NT2/D1 (cell line): ENCODE measurements at regions not wholly inside any gene's neighbourhood (a gene's known extent, or its start where the extent isn't known, plus 50 kb on each side); places are given as distances from the start of the nearest gene placed in this dataset.

Source experiments
- SUZ12 ChIP-seq: IDR thresholded peaks from 2 replicates; pipeline ENCODE4 v1.6.1; 2011; ENCODE audit not compliant: insufficient read length, insufficient read depth; ENCODE audit errors: extremely low read depth
- YY1 ChIP-seq: IDR thresholded peaks from 2 replicates; pipeline ENCODE4 v1.6.1; 2011; ENCODE audit not compliant: insufficient read length, insufficient read depth
- ZNF274 ChIP-seq: IDR thresholded peaks from 2 replicates; pipeline ENCODE4 v1.6.1; 2011; ENCODE audit warnings: mild to moderate bottlenecking, low read depth, low read length

GRCh38 chr1:2875707-2876561, 74.4 kb upstream of the TTC34 start:
- TF ChIP-seq YY1 (no peak), ZNF274 (no peak), SUZ12 (no peak)
